ENCODE measurements at regions not wholly inside any gene's neighbourhood (a gene's known extent, or its start where the extent isn't known, plus 50 kb on each side); places are given as distances from the start of the nearest gene placed in this dataset.

- Mint-ChIP-seq H3K4me1 (peaks cover 0 to 6% of the 10 kb centered on the region in 2 donors), H3K36me3 (no peaks in the 10 kb centered on the region), H3K27ac (no peak overlapping the region), H3K27me3 (ENCODE audit: low read depth in 2 of 2) (peaks cover 0 to 6% of the 10 kb centered on the region in 2 donors), H3K4me3 (no peak overlapping the region), H3K9me3 (no peaks in the 10 kb centered on the region)
- H3K9me3 ChIP-seq (ENCODE audit: control insufficient read depth, insufficient read depth, low read length): no peaks in the 10 kb centered on the region
- H3K27ac ChIP-seq (ENCODE audit: low read length): no peak overlapping the region
- 94% methylated on average over 6 of the region's 6 CpGs for WGBS (ENCODE audit: insufficient coverage)
- H3K4me1 ChIP-seq (ENCODE audit: control insufficient read depth, insufficient read depth, low read length): no peaks in the 10 kb centered on the region
- intact Hi-C loops (cut with micrococcal nuclease): no loop called here
- H3K4me3 ChIP-seq (ENCODE audit: low read length): no peak overlapping the region
- DNase-seq: no peak
- TF ChIP-seq, protein P1, sequence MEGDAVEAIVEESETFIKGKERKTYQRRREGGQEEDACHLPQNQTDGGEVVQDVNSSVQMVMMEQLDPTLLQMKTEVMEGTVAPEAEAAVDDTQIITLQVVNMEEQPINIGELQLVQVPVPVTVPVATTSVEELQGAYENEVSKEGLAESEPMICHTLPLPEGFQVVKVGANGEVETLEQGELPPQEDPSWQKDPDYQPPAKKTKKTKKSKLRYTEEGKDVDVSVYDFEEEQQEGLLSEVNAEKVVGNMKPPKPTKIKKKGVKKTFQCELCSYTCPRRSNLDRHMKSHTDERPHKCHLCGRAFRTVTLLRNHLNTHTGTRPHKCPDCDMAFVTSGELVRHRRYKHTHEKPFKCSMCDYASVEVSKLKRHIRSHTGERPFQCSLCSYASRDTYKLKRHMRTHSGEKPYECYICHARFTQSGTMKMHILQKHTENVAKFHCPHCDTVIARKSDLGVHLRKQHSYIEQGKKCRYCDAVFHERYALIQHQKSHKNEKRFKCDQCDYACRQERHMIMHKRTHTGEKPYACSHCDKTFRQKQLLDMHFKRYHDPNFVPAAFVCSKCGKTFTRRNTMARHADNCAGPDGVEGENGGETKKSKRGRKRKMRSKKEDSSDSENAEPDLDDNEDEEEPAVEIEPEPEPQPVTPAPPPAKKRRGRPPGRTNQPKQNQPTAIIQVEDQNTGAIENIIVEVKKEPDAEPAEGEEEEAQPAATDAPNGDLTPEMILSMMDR (IDR thresholded peaks at IDR 0.05): no peak
- no peak for ATAC-seq
- H3K36me3 ChIP-seq (ENCODE audit: control insufficient read depth, insufficient read depth, low read length): no peaks in the 10 kb centered on the region
- no peaks in the 10 kb centered on the region for H3K27me3 ChIP-seq (ENCODE audit: control insufficient read depth, insufficient read depth, low read length)
These were observed 136.1 kb downstream of the LACC1 start for GRCh38 chr13:44015811-44016210.

- H3K27ac Mint-ChIP-seq: no peak overlapping the region
- 30% methylated on average over 5 of the region's 5 CpGs for WGBS (ENCODE audit: insufficient coverage)
These were observed 138.1 kb downstream of the LACC1 start for GRCh38 chr13:44017756-44018309.

GRCh38 chr13:44019651-44020050, 139.9 kb downstream of the LACC1 start:
- Mint-ChIP-seq H3K4me3 (no peak overlapping the region), H3K27me3 (ENCODE audit: low read depth in 2 of 2) (peaks cover 4 to 5% of the 10 kb centered on the region in 2 donors), H3K36me3 (no peaks in the 10 kb centered on the region), H3K9me3 (no peaks in the 10 kb centered on the region), H3K4me1 (peaks cover 9 to 22% of the 10 kb centered on the region in 2 donors), H3K27ac (no peak overlapping the region)
- ATAC-seq (no peak), DNase-seq (no peak)
- H3K4me1 ChIP-seq (ENCODE audit: control insufficient read depth, insufficient read depth, low read length): no peaks in the 10 kb centered on the region
- no peaks in the 10 kb centered on the region for H3K9me3 ChIP-seq (ENCODE audit: control insufficient read depth, insufficient read depth, low read length)
- H3K27me3 ChIP-seq (ENCODE audit: control insufficient read depth, insufficient read depth, low read length): no peaks in the 10 kb centered on the region
- WGBS (ENCODE audit: insufficient coverage): 79% methylated on average over 4 of the region's 4 CpGs
- no peaks in the 10 kb centered on the region for H3K36me3 ChIP-seq (ENCODE audit: control insufficient read depth, insufficient read depth, low read length)
- intact Hi-C loops (cut with micrococcal nuclease): no loop called here
- H3K27ac ChIP-seq (ENCODE audit: low read length): no peak overlapping the region
- TF ChIP-seq, protein P1 (IDR thresholded peaks at IDR 0.05): no peak
- H3K4me3 ChIP-seq (ENCODE audit: low read length): no peak overlapping the region

More at GRCh38 chr13:44017756-44018309, 138.1 kb downstream of the LACC1 start:
- intact Hi-C loops (cut with micrococcal nuclease): no loop called here
- TF ChIP-seq, protein P1 (IDR thresholded peaks at IDR 0.05): no peak
- Mint-ChIP-seq H3K27me3 (ENCODE audit: low read depth in 2 of 2) (peaks cover 3 to 4% of the 10 kb centered on the region in 2 donors), H3K4me1 (peaks cover 8 to 14% of the 10 kb centered on the region in 2 donors), H3K36me3 (no peaks in the 10 kb centered on the region), H3K9me3 (no peaks in the 10 kb centered on the region), H3K4me3 (no peak overlapping the region)
- H3K4me3 ChIP-seq (ENCODE audit: low read length): no peak overlapping the region
- no peak overlapping the region for H3K27ac ChIP-seq (ENCODE audit: low read length)
- H3K36me3 ChIP-seq (ENCODE audit: control insufficient read depth, insufficient read depth, low read length): no peaks in the 10 kb centered on the region
- no peaks in the 10 kb centered on the region for H3K4me1 ChIP-seq (ENCODE audit: control insufficient read depth, insufficient read depth, low read length)
- no peaks in the 10 kb centered on the region for H3K9me3 ChIP-seq (ENCODE audit: control insufficient read depth, insufficient read depth, low read length)
- no peaks in the 10 kb centered on the region for H3K27me3 ChIP-seq (ENCODE audit: control insufficient read depth, insufficient read depth, low read length)
- ATAC-seq (no peak), DNase-seq (no peak)

DNA sequence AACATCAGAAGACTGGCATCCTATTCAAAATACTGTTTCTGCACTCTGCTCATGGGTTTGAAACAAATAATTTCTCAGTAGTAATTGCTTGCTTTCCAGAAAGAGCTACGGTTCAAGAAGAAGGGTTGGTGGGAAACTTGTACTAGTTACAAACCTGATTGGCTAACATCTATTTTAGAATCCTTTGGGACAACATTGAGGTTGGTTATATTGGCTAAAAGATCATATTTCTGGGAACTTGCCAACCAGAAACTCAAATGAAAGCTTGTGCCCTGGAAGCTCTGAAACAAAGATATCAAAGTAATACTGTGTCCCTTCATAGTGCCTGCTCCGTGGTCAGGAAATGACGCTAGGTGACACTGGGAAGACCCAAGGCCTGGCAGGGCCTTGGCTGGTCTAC, 141.7 kb downstream of the LACC1 start:
- Mint-ChIP-seq H3K27me3 (ENCODE audit: low read depth in 2 of 2) (peaks cover 0 to 17% of the 10 kb centered on the region in 2 donors), H3K4me1 (peaks cover 9 to 22% of the 10 kb centered on the region in 2 donors), H3K27ac (no peak overlapping the region), H3K9me3 (no peaks in the 10 kb centered on the region), H3K36me3 (no peaks in the 10 kb centered on the region), H3K4me3 (no peak overlapping the region)
- 87% methylated on average over 3 of the region's 3 CpGs for WGBS (ENCODE audit: insufficient coverage)
- Histone ChIP-seq H3K27me3 (ENCODE audit: control insufficient read depth, insufficient read depth, low read length) (no peaks in the 10 kb centered on the region), H3K9me3 (ENCODE audit: control insufficient read depth, insufficient read depth, low read length) (no peaks in the 10 kb centered on the region), H3K4me1 (ENCODE audit: control insufficient read depth, insufficient read depth, low read length) (no peaks in the 10 kb centered on the region), H3K27ac (ENCODE audit: low read length) (no peak overlapping the region), H3K4me3 (ENCODE audit: low read length) (no peak overlapping the region), H3K36me3 (ENCODE audit: control insufficient read depth, insufficient read depth, low read length) (no peaks in the 10 kb centered on the region)
- no peak for ATAC-seq
- intact Hi-C loops (cut with micrococcal nuclease): no loop called here
- TF ChIP-seq, protein P1 (IDR thresholded peaks at IDR 0.05): no peak
- no peak for DNase-seq
